GM12878 (cell line): ENCODE measurements at regions not wholly inside any gene's neighbourhood (a gene's known extent, or its start where the extent isn't known, plus 50 kb on each side); places are given as distances from the start of the nearest gene placed in this dataset.

Experiments
- ATAC-seq: fragments of 200-7000 bp; cut with Tn5 transposase; 3 replicates; pipeline ENCODE4 v1.9.1; 2020; ENCODE audit warnings: mild to moderate bottlenecking, moderate library complexity
- BruUV-seq: library from RNA; stranded (reverse); fragments of 400-500 nt; replicated peaks from 2 replicates; lab custom pipeline; 2021; lab: Mats Ljungman, UMichigan
- CTCF ChIA-PET: fragments of 300-600 bp; sonication (Branson Sonifier 250); formaldehyde crosslinking; extraction: SDS; loops from one replicate; lab custom pipeline; 2021; ENCODE audit warnings: inconsistent platforms; lab: Yijun Ruan, JAX
- POLR2A ChIA-PET: fragments of 350-600 bp; formaldehyde crosslinking; extraction: SDS; loops from one replicate; lab custom pipeline; 2021; ENCODE audit warnings: inconsistent platforms; lab: Charles Lee
- RAD21 ChIA-PET: fragments of 300-600 bp; sonication (Branson Sonifier 250); formaldehyde crosslinking; loops from one replicate; lab custom pipeline; 2023; ENCODE audit warnings: antibody characterized with exemption; ENCODE audit not compliant: unreplicated experiment; lab: Charles Lee
- SMC1A ChIA-PET: fragments of 300-600 bp; sonication (Branson Sonifier 250); formaldehyde crosslinking; loops from one replicate; lab custom pipeline; 2023; ENCODE audit not compliant: unreplicated experiment, uncharacterized antibody; lab: Charles Lee
- DNase-seq: peaks from one replicate; pipeline ENCODE4 v3.0.0-alpha.2; 2011; ENCODE audit warnings: low read depth, low spot score
- FAIRE-seq: peaks from 3 replicates; lab custom pipeline; 2011; peaks lifted over from hg19 to GRCh38; lab: Jason Lieb, UNC
- H2AFZ ChIP-seq: 2 replicates; pipeline ENCODE4 v1.6.0; 2011; ENCODE audit warnings: low read depth, low read length, control low read depth; ENCODE audit not compliant: control insufficient read depth
- H3K27ac ChIP-seq: 2 replicates; pipeline ENCODE4 v1.5.1; 2011; ENCODE audit warnings: control low read depth; ENCODE audit not compliant: control insufficient read depth, insufficient read depth
- H3K27me3 ChIP-seq, 2 experiments: replicated peaks in 1 of 2; 2 replicates each; pipeline versions ENCODE4 v1.6.0 to v1.6.1; 2011; ENCODE audit warnings: low read length in 1 of 2; ENCODE audit not compliant: control insufficient read depth in 2 of 2, insufficient read depth in 2 of 2
- H3K36me3 ChIP-seq, 2 experiments: 2 replicates each; pipeline ENCODE4 v1.5.1; 2011; ENCODE audit warnings: low read length in 1 of 2; ENCODE audit not compliant: control insufficient read depth in 2 of 2, insufficient read depth in 2 of 2
- H3K4me1 ChIP-seq: 2 replicates; pipeline ENCODE4 v1.6.1; 2011; ENCODE audit warnings: mild to moderate bottlenecking, low read length, moderate library complexity, mixed read lengths; ENCODE audit not compliant: control insufficient read depth, insufficient read depth
- H3K4me2 ChIP-seq: 2 replicates; pipeline ENCODE4 v1.6.0; 2011; ENCODE audit warnings: control low read depth; ENCODE audit not compliant: control insufficient read depth, insufficient read depth
- H3K4me3 ChIP-seq: fragments of 200-600 bp; sonication (generic); 2 replicates; pipeline ENCODE4 v1.5.1; 2016
- H3K79me2 ChIP-seq: 2 replicates; pipeline ENCODE4 v1.6.0; 2011; ENCODE audit warnings: low read length; ENCODE audit not compliant: control insufficient read depth, insufficient read depth
- H3K9ac ChIP-seq: 2 replicates; pipeline ENCODE4 v1.8.0; 2011; ENCODE audit warnings: low read length, control low read depth, mixed read lengths; ENCODE audit not compliant: control insufficient read depth, insufficient read depth
- H3K9me3 ChIP-seq: replicated peaks from 3 replicates; pipeline ENCODE4 v1.5.1; 2011; ENCODE audit warnings: mild to moderate bottlenecking, low read length; ENCODE audit not compliant: control insufficient read depth, insufficient read depth
- H4K20me1 ChIP-seq: 2 replicates; pipeline ENCODE4 v1.6.0; 2011; ENCODE audit not compliant: control insufficient read depth, insufficient read depth
- BCL11A ChIP-seq: IDR thresholded peaks from 2 replicates; pipeline ENCODE4 v1.6.1; 2011; ENCODE audit warnings: low read depth, low read length
- CHD1 ChIP-seq: IDR thresholded peaks from 2 replicates; pipeline ENCODE4 v1.6.1; 2012; ENCODE audit warnings: low read depth, low read length, improper control_type of control experiment
- ESRRA ChIP-seq: IDR thresholded peaks from 2 replicates; pipeline ENCODE4 v1.6.1; 2012; ENCODE audit warnings: mild to moderate bottlenecking, low read length, improper control_type of control experiment
- EZH2 ChIP-seq: IDR thresholded peaks from 2 replicates; pipeline ENCODE4 v1.6.1; 2012; ENCODE audit warnings: low read depth, mild to moderate bottlenecking, control low read depth, inconsistent platforms, low read length, borderline replicate concordance; ENCODE audit not compliant: control insufficient read depth
- FOXK2 ChIP-seq: fragments of 450-650 bp; IDR thresholded peaks from 2 replicates; pipeline ENCODE4 v1.6.1; 2017; ENCODE audit warnings: mild to moderate bottlenecking, moderate library complexity
- JUND ChIP-seq: IDR thresholded peaks from 2 replicates; pipeline ENCODE4 v1.6.1; 2012; ENCODE audit warnings: low read depth, mild to moderate bottlenecking, low read length, improper control_type of control experiment, moderate library complexity
- MXI1 ChIP-seq: fragments of 150-350 bp; IDR thresholded peaks from 2 replicates; pipeline ENCODE4 v1.6.1; 2011; ENCODE audit warnings: low read depth, mild to moderate bottlenecking, inconsistent platforms, low read length, improper control_type of control experiment
- NFYB ChIP-seq: IDR thresholded peaks from 2 replicates; pipeline ENCODE4 v1.6.1; 2011; ENCODE audit warnings: low read depth, mild to moderate bottlenecking, low read length, improper control_type of control experiment, moderate library complexity; ENCODE audit not compliant: insufficient read depth
- NR2F1 ChIP-seq: fragments of 450-650 bp; conservative IDR thresholded peaks from 2 replicates; pipeline ENCODE4 v1.6.1; 2017; ENCODE audit warnings: mild to moderate bottlenecking
- RB1 ChIP-seq: fragments of 450-650 bp; formaldehyde crosslinking; IDR thresholded peaks from 2 replicates; pipeline ENCODE4 v1.6.1; 2017; ENCODE audit warnings: mild to moderate bottlenecking, borderline replicate concordance
- SIN3A ChIP-seq: IDR thresholded peaks from 2 replicates; pipeline ENCODE4 v1.6.1; 2012; ENCODE audit warnings: low read depth, low read length, improper control_type of control experiment
- SRF ChIP-seq, 2 experiments: IDR thresholded peaks; 2 replicates each; pipeline ENCODE4 v1.6.1; 2011; ENCODE audit warnings: low read depth in 2 of 2, low read length in 2 of 2, mild to moderate bottlenecking in 1 of 2, moderate library complexity in 1 of 2
- SUZ12 ChIP-seq: fragments of 200-600 bp; sonication (generic); IDR thresholded peaks from one replicate; pipeline ENCODE4 v1.6.1; 2018; ENCODE audit warnings: antibody characterized with exemption, mild to moderate bottlenecking; ENCODE audit not compliant: unreplicated experiment
- TARDBP ChIP-seq: IDR thresholded peaks from 2 replicates; pipeline ENCODE4 v1.6.1; 2016; ENCODE audit warnings: borderline replicate concordance
- YY1 ChIP-seq: IDR thresholded peaks from 2 replicates; pipeline ENCODE4 v1.6.1; 2011; ENCODE audit warnings: low read depth, mild to moderate bottlenecking, low read length
- WGBS: methylation state at CpG from one replicate; pipeline ENCODE4 v1.1.6; 2016; ENCODE audit warnings: low lambda C conversion rate; ENCODE audit not compliant: insufficient replicate concordance, insufficient coverage; ENCODE audit errors: missing lambda C conversion rate; 5-methylcytosine and 5-hydroxymethylcytosine counted together
- in situ Hi-C: fragments of 300-500 bp; cut with MboI; formaldehyde crosslinking; loops from 9 replicates; pipeline ENCODE4 v1.14.3; 2018; ENCODE audit warnings: mixed read lengths
- intact Hi-C: fragments of 100-400 bp; cut with micrococcal nuclease; formaldehyde crosslinking; loops from one replicate; pipeline ENCODE4 v1.14.2; 2022; ENCODE audit not compliant: unreplicated experiment
- TF ChIP-seq, protein P1 (sequence below): fragments of 450-650 bp; IDR thresholded peaks from 2 replicates; pipeline ENCODE4 v1.6.1; 2018; ENCODE audit warnings: borderline replicate concordance, mild to moderate bottlenecking; ENCODE audit not compliant: partially characterized antibody

DNA sequence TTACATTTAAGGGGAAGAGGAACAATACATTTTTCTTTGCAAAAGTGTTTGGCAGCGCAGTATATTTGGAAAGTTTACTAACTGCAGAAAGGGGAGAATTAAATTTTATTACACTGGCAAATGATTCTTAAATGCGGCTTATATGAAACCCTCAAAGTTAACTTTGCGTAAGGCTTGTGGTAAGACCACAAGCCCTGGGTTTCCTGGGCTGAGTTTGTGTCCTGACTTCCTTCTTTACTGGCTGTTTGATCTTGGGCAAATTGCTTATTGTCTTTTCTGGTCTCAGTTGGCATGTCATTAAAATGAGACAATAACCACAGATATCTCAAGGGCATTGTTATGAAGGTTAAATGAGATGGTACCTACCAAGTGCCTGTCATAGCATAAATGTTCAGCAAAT is 106.8 kb downstream of the GLRX3 start:
- ChIA-PET POLR2A (no interaction called here), SMC1A (no interaction called here)
- in situ Hi-C loops = no loop called here

More for the DNA sequence above, 106.8 kb downstream of the GLRX3 start:
- Histone ChIP-seq H4K20me1 (no peaks in the 10 kb centered on the region), H3K4me1 (no peaks in the 10 kb centered on the region), H3K4me3 (no peak overlapping the region), H2AFZ (no peak overlapping the region), H3K36me3 (no peaks in the 10 kb centered on the region), H3K4me2 (no peak overlapping the region), H3K79me2 (no peaks in the 10 kb centered on the region), H3K27me3 (no peaks in the 10 kb centered on the region), H3K9ac (no peak overlapping the region), H3K27ac (no peak overlapping the region), H3K9me3 (no peaks in the 10 kb centered on the region)
- ChIA-PET CTCF (no interaction called here), RAD21 (no interaction called here)
- DNase-seq (no peak), ATAC-seq (no peak), FAIRE-seq (no peak)
- TF ChIP-seq JUND = no peak
- TF ChIP-seq SRF (IDR thresholded peaks at IDR 0.05; ENCODE audit: low read depth in 2 of 2, low read length in 2 of 2) = no peak
- no peak for TF ChIP-seq YY1
- TF ChIP-seq, protein P1, sequence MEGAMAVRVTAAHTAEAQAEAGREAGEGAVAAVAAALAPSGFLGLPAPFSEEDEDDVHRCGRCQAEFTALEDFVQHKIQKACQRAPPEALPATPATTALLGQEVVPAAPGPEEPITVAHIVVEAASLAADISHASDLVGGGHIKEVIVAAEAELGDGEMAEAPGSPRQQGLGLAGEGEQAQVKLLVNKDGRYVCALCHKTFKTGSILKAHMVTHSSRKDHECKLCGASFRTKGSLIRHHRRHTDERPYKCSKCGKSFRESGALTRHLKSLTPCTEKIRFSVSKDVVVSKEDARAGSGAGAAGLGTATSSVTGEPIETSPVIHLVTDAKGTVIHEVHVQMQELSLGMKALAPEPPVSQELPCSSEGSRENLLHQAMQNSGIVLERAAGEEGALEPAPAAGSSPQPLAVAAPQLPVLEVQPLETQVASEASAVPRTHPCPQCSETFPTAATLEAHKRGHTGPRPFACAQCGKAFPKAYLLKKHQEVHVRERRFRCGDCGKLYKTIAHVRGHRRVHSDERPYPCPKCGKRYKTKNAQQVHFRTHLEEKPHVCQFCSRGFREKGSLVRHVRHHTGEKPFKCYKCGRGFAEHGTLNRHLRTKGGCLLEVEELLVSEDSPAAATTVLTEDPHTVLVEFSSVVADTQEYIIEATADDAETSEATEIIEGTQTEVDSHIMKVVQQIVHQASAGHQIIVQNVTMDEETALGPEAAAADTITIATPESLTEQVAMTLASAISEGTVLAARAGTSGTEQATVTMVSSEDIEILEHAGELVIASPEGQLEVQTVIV = no peak
- no peak for TF ChIP-seq BCL11A
- TF ChIP-seq SIN3A = no peak
- TF ChIP-seq FOXK2 = no peak
- no peak for TF ChIP-seq NR2F1
- no peak for TF ChIP-seq ESRRA
- TF ChIP-seq MXI1 = no peak
- no peak for TF ChIP-seq CHD1
- TF ChIP-seq TARDBP = no peak
- TF ChIP-seq EZH2 = no peak
- no peak for TF ChIP-seq SUZ12
- TF ChIP-seq RB1 = no peak
- no peak for TF ChIP-seq NFYB
- intact Hi-C loops = no loop called here
- WGBS = 0% methylated on average over 3 of the region's 3 CpGs
- BruUV-seq = no TSS peak
